MCF 10A (cell line): ENCODE measurements at regions not wholly inside any gene's neighbourhood (a gene's known extent, or its start where the extent isn't known, plus 50 kb on each side); places are given as distances from the start of the nearest gene placed in this dataset.
A peak's percentile ranks its signal among the peaks of the same experiment; 100 is the strongest.

Experiments
- BruUV-seq: library from RNA; stranded (reverse); fragments of 400-500 nt; replicated peaks from 2 replicates; lab custom pipeline; 2021; lab: Mats Ljungman, UMichigan
- CTCF ChIA-PET: fragments of 300-600 bp; sonication (Branson Sonifier 250); formaldehyde crosslinking; extraction: SDS; loops from one replicate; lab custom pipeline; 2021; ENCODE audit warnings: antibody characterized with exemption, inconsistent platforms; lab: Yijun Ruan, JAX
- POLR2A ChIA-PET: fragments of 300-600, 350-650 bp; sonication (Branson Sonifier 250); formaldehyde crosslinking; extraction: SDS; loops from one replicate; lab custom pipeline; 2020; ENCODE audit warnings: antibody characterized with exemption, inconsistent platforms; lab: Yijun Ruan, JAX
- DNase-seq: peaks from one replicate; pipeline ENCODE4 v3.0.0-alpha.2; 2018; ENCODE audit not compliant: unreplicated experiment
- H3K27ac Mint-ChIP-seq: one replicate; pipeline ENCODE4 v1.8.0; 2022; ENCODE audit warnings: mild to moderate bottlenecking, low read depth, mixed read lengths; ENCODE audit not compliant: unreplicated experiment
- H3K27me3 Mint-ChIP-seq: one replicate; pipeline ENCODE4 v1.8.0; 2022; ENCODE audit warnings: mixed read lengths; ENCODE audit not compliant: insufficient read depth, unreplicated experiment
- H3K36me3 Mint-ChIP-seq: one replicate; pipeline ENCODE4 v1.8.0; 2022; ENCODE audit warnings: mild to moderate bottlenecking, moderate library complexity, mixed read lengths; ENCODE audit not compliant: insufficient read depth, unreplicated experiment
- H3K4me1 Mint-ChIP-seq: one replicate; pipeline ENCODE4 v1.8.0; 2022; ENCODE audit warnings: mixed read lengths; ENCODE audit not compliant: insufficient read depth, unreplicated experiment
- H3K4me3 Mint-ChIP-seq: one replicate; pipeline ENCODE4 v1.8.0; 2022; ENCODE audit warnings: mild to moderate bottlenecking, moderate library complexity, mixed read lengths; ENCODE audit not compliant: unreplicated experiment
- H3K9me3 Mint-ChIP-seq: one replicate; pipeline ENCODE4 v1.8.0; 2022; ENCODE audit warnings: mixed read lengths; ENCODE audit not compliant: unreplicated experiment
- CTCF ChIP-seq: fragments of 200-600 bp; IDR thresholded peaks from one replicate; pipeline ENCODE4 v1.8.0; 2022; ENCODE audit warnings: antibody characterized with exemption, mild to moderate bottlenecking; ENCODE audit not compliant: unreplicated experiment
- intact Hi-C: fragments of 100-400 bp; cut with micrococcal nuclease; formaldehyde crosslinking; loops from 2 replicates; pipeline ENCODE4 v1.14.1; 2022

DNA sequence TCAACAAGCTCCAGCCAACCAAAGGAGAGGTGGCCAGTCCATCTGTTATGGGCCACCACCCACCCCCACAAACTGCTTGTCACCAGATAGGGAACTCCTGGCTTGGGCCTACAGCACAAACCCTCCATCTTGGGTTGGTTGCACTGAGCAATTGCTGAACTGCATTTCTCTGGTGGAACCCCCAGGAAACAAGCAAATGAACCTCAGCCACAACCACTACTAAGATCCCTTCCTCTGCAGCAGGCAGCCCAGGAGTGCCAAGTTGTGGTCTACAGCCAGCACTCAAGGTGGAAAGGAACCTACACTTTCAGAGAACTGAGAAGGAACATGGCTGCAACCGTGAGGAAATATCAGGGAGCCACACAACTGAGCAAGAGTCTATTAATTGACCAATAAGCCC, 171.6 kb downstream of the TMEM200A start:
- H3K27me3 Mint-ChIP-seq, result no peaks in the 10 kb centered on the region
- H3K4me1 Mint-ChIP-seq, result no peaks in the 10 kb centered on the region
- CTCF ChIA-PET, result no interaction called here
- no TSS peak for BruUV-seq
- H3K27ac Mint-ChIP-seq, result no peak overlapping the region
- POLR2A ChIA-PET, result interaction anchor here (1.0 kb wide), 1 partner anchor 11 kb away, joined by 4 read pairs; no protein-coding TSS in a partner anchor
- H3K36me3 Mint-ChIP-seq, result no peaks in the 10 kb centered on the region
- H3K9me3 Mint-ChIP-seq, result peaks cover 18% of the 10 kb centered on the region
- no peak for DNase-seq
- no peak overlapping the region for H3K4me3 Mint-ChIP-seq
- no peak for TF ChIP-seq CTCF
- intact Hi-C loops, result no loop called here

- CTCF ChIA-PET, result interaction anchor here (0.7 kb wide), 1 partner anchor 50 kb away, joined by 7 read pairs; no protein-coding TSS in a partner anchor
- no peaks in the 10 kb centered on the region for H3K4me1 Mint-ChIP-seq
Measured at GRCh38 chr6:130547723-130548122, 181.9 kb downstream of the TMEM200A start.

DNA sequence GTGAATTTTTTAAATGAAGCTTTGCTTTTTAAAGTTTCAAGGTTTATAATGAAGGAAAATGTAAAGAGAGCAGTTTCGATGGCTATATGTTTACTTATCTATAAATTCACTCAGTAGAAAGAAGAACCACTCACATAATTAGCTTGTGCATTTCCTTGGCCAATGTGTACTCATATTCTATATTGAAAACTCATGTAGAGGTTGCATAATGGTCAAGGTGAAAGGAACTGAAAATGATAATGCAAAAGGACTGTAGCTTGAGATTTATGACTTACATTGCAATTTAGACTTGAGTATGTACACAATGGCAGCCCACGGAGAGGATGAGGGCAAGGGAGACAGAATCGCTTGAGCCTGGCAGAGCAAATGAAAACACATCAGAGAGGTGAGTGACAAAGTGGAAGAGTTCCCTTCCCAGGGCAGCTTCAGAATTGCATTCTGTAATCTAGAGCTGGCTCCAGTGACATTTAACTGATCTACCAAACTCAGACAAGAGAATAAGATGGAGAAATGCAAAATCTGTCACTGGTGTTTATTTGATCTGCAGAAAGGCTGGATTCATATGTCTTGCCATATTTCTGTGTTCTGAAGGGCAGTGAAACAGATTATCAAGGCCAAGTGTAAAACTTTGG, 191.8 kb downstream of the TMEM200A start:
- ChIA-PET POLR2A (interaction anchor here (1.4 kb wide), 1 partner anchor 36 kb away, joined by 3 read pairs; no protein-coding TSS in a partner anchor), CTCF (interaction anchor here (0.8 kb wide), 1 partner anchor 118 kb away, joined by 3 read pairs; no protein-coding TSS in a partner anchor)
- Mint-ChIP-seq H3K27ac (no peak overlapping the region), H3K9me3 (peaks cover 6% of the 10 kb centered on the region), H3K27me3 (no peaks in the 10 kb centered on the region), H3K36me3 (no peaks in the 10 kb centered on the region), H3K4me3 (no peak overlapping the region), H3K4me1 (peaks cover 6% of the 10 kb centered on the region)
- intact Hi-C loops, result no loop called here
- no TSS peak for BruUV-seq
- TF ChIP-seq CTCF, result no peak
- no peak for DNase-seq

More at GRCh38 chr6:130547723-130548122, 181.9 kb downstream of the TMEM200A start:
- DNase-seq, result no peak
- no TSS peak for BruUV-seq
- H3K36me3 Mint-ChIP-seq, result no peaks in the 10 kb centered on the region
- no peaks in the 10 kb centered on the region for H3K9me3 Mint-ChIP-seq
- no peaks in the 10 kb centered on the region for H3K27me3 Mint-ChIP-seq
- POLR2A ChIA-PET, result no interaction called here
- H3K4me3 Mint-ChIP-seq, result no peak overlapping the region
- intact Hi-C loops, result no loop called here
- H3K27ac Mint-ChIP-seq, result no peak overlapping the region
- TF ChIP-seq CTCF, result no peak

DNA sequence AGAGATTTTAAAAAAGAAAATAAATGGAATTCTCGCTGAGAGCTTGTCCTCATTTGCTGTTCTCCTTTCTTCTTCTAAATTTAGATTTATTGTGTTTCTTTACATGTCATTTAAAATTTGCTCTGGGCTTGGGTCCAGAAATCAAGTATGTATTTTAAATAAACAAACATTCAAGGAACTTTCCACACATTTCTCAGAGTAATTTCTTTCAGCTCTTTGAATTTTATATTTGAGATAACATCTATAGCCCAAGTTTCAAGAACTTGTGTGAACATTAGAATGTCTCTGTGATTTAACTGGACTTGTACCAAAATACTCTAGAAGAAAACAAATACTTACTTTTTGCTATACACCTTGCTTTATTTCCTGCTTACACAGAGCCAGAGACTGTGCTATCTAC, 192.3 kb downstream of the TMEM200A start:
- peaks cover 6% of the 10 kb centered on the region for H3K9me3 Mint-ChIP-seq
- POLR2A ChIA-PET, result interaction anchor here (1.4 kb wide), 1 partner anchor 37 kb away, joined by 3 read pairs; no protein-coding TSS in a partner anchor
- no peak for TF ChIP-seq CTCF
- H3K4me3 Mint-ChIP-seq, result no peak overlapping the region
- DNase-seq, result peak; percentile 5
- intact Hi-C loops, result no loop called here
- no peak overlapping the region for H3K27ac Mint-ChIP-seq
- H3K27me3 Mint-ChIP-seq, result no peaks in the 10 kb centered on the region
- CTCF ChIA-PET, result interaction anchor here (0.8 kb wide), 1 partner anchor 118 kb away, joined by 3 read pairs; no protein-coding TSS in a partner anchor
- no peaks in the 10 kb centered on the region for H3K36me3 Mint-ChIP-seq
- H3K4me1 Mint-ChIP-seq, result peaks cover 6% of the 10 kb centered on the region
- BruUV-seq, result no TSS peak
